SK-N-SH (cell line): ENCODE measurements at regions not wholly inside any gene's neighbourhood (a gene's known extent, or its start where the extent isn't known, plus 50 kb on each side); places are given as distances from the start of the nearest gene placed in this dataset.

Source experiments
- RAD21 ChIP-seq: IDR thresholded peaks from 2 replicates; pipeline ENCODE4 v1.6.1; 2012; ENCODE audit warnings: mild to moderate bottlenecking, low read length
- SMC3 ChIP-seq: IDR thresholded peaks from 2 replicates; pipeline ENCODE4 v1.6.1; 2012; ENCODE audit warnings: low read depth, low read length, improper control_type of control experiment
- TF ChIP-seq, protein P1 (sequence below): IDR thresholded peaks from 2 replicates; pipeline ENCODE4; 2012
- TF ChIP-seq, protein P2 (sequence below): fragments of 200-600 bp; sonication (generic); IDR thresholded peaks from 2 replicates; pipeline ENCODE4 v1.6.1; 2017; ENCODE audit warnings: antibody characterized with exemption, mild to moderate bottlenecking, moderate library complexity
- TF ChIP-seq, protein P3 (sequence below): fragments of 150-350 bp; IDR thresholded peaks from 2 replicates; pipeline ENCODE4 v1.6.1; 2017; ENCODE audit warnings: antibody characterized with exemption, low read length, low read depth, borderline replicate concordance

DNA sequence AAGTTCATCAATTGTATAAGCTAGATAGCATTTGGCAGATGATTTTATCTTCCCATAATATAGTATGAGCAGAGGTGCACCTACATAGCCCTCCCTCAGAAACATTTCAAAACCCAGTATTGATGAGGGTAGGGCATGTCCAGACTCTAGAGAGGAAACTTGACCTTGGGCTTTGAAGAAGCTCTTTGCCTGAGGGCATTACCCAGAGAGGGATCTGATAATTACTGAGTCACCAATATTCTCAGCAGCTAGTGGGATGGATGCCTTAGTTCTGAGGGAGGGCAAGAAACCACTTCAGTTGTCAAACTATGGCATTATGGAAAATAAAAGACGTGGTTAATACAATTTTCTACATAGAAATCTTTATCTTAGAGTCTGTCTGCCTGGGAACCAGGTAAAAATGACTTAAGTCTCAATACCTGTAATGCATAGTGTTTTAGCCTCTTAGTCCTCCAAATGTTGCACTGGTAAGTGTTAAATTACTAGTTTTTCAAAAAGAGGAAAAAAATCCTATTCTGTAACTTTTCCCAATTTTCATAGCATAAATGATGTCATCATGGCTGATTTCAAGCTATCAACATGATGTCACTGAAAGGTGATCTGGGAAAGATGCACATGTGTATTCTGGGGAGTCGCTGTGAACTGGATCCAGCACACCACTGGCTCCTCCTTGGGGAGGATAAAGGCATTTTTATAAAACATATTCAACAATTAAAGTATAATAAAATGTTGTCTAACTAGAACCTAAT, 809.0 kb downstream of the KCTD16 start:
- TF ChIP-seq RAD21 (no peak), SMC3 (no peak)
- TF ChIP-seq, protein P1, sequence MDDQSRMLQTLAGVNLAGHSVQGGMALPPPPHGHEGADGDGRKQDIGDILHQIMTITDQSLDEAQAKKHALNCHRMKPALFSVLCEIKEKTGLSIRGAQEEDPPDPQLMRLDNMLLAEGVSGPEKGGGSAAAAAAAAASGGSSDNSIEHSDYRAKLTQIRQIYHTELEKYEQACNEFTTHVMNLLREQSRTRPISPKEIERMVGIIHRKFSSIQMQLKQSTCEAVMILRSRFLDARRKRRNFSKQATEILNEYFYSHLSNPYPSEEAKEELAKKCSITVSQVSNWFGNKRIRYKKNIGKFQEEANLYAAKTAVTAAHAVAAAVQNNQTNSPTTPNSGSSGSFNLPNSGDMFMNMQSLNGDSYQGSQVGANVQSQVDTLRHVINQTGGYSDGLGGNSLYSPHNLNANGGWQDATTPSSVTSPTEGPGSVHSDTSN: no peak
- TF ChIP-seq, protein P2, sequence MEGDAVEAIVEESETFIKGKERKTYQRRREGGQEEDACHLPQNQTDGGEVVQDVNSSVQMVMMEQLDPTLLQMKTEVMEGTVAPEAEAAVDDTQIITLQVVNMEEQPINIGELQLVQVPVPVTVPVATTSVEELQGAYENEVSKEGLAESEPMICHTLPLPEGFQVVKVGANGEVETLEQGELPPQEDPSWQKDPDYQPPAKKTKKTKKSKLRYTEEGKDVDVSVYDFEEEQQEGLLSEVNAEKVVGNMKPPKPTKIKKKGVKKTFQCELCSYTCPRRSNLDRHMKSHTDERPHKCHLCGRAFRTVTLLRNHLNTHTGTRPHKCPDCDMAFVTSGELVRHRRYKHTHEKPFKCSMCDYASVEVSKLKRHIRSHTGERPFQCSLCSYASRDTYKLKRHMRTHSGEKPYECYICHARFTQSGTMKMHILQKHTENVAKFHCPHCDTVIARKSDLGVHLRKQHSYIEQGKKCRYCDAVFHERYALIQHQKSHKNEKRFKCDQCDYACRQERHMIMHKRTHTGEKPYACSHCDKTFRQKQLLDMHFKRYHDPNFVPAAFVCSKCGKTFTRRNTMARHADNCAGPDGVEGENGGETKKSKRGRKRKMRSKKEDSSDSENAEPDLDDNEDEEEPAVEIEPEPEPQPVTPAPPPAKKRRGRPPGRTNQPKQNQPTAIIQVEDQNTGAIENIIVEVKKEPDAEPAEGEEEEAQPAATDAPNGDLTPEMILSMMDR: no peak
- TF ChIP-seq, protein P3, sequence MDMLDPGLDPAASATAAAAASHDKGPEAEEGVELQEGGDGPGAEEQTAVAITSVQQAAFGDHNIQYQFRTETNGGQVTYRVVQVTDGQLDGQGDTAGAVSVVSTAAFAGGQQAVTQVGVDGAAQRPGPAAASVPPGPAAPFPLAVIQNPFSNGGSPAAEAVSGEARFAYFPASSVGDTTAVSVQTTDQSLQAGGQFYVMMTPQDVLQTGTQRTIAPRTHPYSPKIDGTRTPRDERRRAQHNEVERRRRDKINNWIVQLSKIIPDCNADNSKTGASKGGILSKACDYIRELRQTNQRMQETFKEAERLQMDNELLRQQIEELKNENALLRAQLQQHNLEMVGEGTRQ: no peak
